BE2C (cell line): ENCODE measurements at regions not wholly inside any gene's neighbourhood (a gene's known extent, or its start where the extent isn't known, plus 50 kb on each side); places are given as distances from the start of the nearest gene placed in this dataset.

Source experiments
- DNase-seq: peaks from one replicate; pipeline ENCODE4 v3.0.0-alpha.2; 2020
- H3K27me3 ChIP-seq: fragments of 250-450 bp; sonication (Bioruptor Pico); 2 replicates; pipeline ENCODE4 v1.5.1; 2020; ENCODE audit warnings: mild to moderate bottlenecking
- H3K36me3 ChIP-seq: fragments of 250-450 bp; sonication (Bioruptor Pico); 2 replicates; pipeline ENCODE4 v1.5.1; 2020; ENCODE audit warnings: mild to moderate bottlenecking
- H3K4me1 ChIP-seq: fragments of 250-450 bp; sonication (Bioruptor Pico); 2 replicates; pipeline ENCODE4 v1.5.1; 2020
- H3K4me3 ChIP-seq: 2 replicates; pipeline ENCODE4 v1.5.1; 2011; ENCODE audit warnings: low read depth, low read length
- H3K9me3 ChIP-seq: fragments of 250-450 bp; sonication (Bioruptor Pico); 2 replicates; pipeline ENCODE4 v1.5.1; 2020
- CTCF ChIP-seq: IDR thresholded peaks from 2 replicates; pipeline ENCODE4 v1.5.1; 2012; ENCODE audit warnings: mild to moderate bottlenecking, low read depth, low read length

- Histone ChIP-seq H3K9me3 (no peaks in the 10 kb centered on the region), H3K4me1 (no peaks in the 10 kb centered on the region), H3K27me3 (no peaks in the 10 kb centered on the region), H3K4me3 (no peak overlapping the region), H3K36me3 (no peaks in the 10 kb centered on the region)
- no peak for DNase-seq
- no peak for TF ChIP-seq CTCF
Measured at GRCh38 chr22:47292546-47293320, 530.3 kb downstream of the TBC1D22A start.

DNA sequence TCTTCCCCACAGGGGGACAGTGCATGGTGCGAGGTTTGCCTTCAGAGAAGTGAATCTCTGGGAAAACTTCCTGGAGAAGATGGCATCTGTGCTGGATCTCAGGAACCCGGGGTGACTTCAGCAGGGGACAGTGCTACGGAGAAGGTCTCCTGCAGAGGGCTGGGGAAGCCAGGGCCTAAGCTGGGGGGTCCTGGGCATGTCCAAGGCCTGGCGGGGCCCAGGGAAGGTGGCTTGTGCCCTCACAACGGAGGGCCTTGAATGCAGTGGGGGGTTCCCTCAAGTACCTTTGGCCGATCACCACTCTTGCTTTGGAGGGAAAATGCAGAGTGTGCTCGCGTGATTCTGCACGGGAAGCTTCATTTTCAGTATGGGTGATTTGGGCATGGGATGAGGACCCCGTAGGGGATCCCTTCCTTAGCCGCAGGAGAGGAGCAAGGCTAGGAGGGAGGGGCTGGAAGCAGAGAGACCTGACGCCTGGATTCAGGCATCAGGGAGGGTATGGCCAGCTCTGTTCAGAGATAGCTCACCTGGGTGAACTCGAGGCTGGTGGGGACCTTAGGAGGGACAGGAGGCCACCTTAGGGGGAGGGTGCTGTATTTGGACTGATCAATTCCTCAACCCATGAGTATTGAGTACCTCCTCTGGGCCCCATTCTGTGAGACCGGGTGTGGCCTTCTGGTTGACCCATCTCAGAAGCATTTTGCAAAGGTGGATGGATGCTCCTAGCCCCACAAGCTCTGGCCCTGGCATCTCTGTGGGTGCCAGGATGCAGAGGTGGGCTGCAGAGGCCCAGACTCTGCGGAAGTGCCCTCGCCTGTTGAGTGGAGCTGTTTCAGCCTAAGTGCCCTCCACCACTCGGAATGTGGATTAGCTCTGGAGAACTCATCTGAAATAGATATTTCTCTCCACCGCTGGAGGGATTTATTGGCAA is 529.4 kb downstream of the TBC1D22A start:
- no peaks in the 10 kb centered on the region for H3K36me3 ChIP-seq
- DNase-seq, result no peak
- H3K27me3 ChIP-seq, result no peaks in the 10 kb centered on the region
- no peaks in the 10 kb centered on the region for H3K4me1 ChIP-seq
- no peak for TF ChIP-seq CTCF
- no peaks in the 10 kb centered on the region for H3K9me3 ChIP-seq
- H3K4me3 ChIP-seq, result no peak overlapping the region

GRCh38 chr22:47290706-47291430 is 528.4 kb downstream of the TBC1D22A start:
- Histone ChIP-seq H3K9me3 (no peaks in the 10 kb centered on the region), H3K4me1 (no peaks in the 10 kb centered on the region), H3K36me3 (no peaks in the 10 kb centered on the region), H3K4me3 (no peak overlapping the region), H3K27me3 (no peaks in the 10 kb centered on the region)
- no peak for DNase-seq
- no peak for TF ChIP-seq CTCF

- H3K4me3 ChIP-seq, result no peak overlapping the region
- no peak for DNase-seq
- H3K36me3 ChIP-seq, result no peaks in the 10 kb centered on the region
- H3K9me3 ChIP-seq, result no peaks in the 10 kb centered on the region
- no peak for TF ChIP-seq CTCF
- H3K4me1 ChIP-seq, result no peaks in the 10 kb centered on the region
- H3K27me3 ChIP-seq, result no peaks in the 10 kb centered on the region
Measured at GRCh38 chr22:47289336-47289985, 527.0 kb downstream of the TBC1D22A start.

GRCh38 chr22:47288680-47289079 is 526.2 kb downstream of the TBC1D22A start:
- TF ChIP-seq CTCF, result no peak
- Histone ChIP-seq H3K9me3 (no peaks in the 10 kb centered on the region), H3K4me3 (no peak overlapping the region), H3K4me1 (no peaks in the 10 kb centered on the region), H3K36me3 (no peaks in the 10 kb centered on the region), H3K27me3 (no peaks in the 10 kb centered on the region)
- no peak for DNase-seq
